GM12874 (cell line): ENCODE measurements at regions not wholly inside any gene's neighbourhood (a gene's known extent, or its start where the extent isn't known, plus 50 kb on each side); places are given as distances from the start of the nearest gene placed in this dataset.

Source experiments
- CTCF ChIP-seq: IDR thresholded peaks from 2 replicates; pipeline ENCODE4 v1.5.1; 2011; ENCODE audit warnings: low read depth, mild to moderate bottlenecking, control low read depth, low read length, moderate library complexity; ENCODE audit not compliant: insufficient read depth

GRCh38 chrX:40166582-40166981 is 68.8 kb upstream of the BCOR start:
- TF ChIP-seq CTCF, result no peak

GRCh38 chrX:40165861-40166260 is 68.1 kb upstream of the BCOR start:
- no peak for TF ChIP-seq CTCF

GRCh38 chrX:40165206-40165605 is 67.4 kb upstream of the BCOR start:
- no peak for TF ChIP-seq CTCF

GRCh38 chrX:40164751-40165150 is 67.0 kb upstream of the BCOR start:
- no peak for TF ChIP-seq CTCF

GRCh38 chrX:40158036-40158706 is 60.4 kb upstream of the BCOR start:
- peak; percentile 46 for TF ChIP-seq CTCF

GRCh38 chrX:40157228-40158035 is 59.7 kb upstream of the BCOR start:
- TF ChIP-seq CTCF, result no peak

- TF ChIP-seq CTCF, result no peak
Observed at GRCh38 chrX:40156470-40157227, 58.9 kb upstream of the BCOR start.
